AG04449 (cell line): ENCODE measurements at regions not wholly inside any gene's neighbourhood (a gene's known extent, or its start where the extent isn't known, plus 50 kb on each side); places are given as distances from the start of the nearest gene placed in this dataset.

Experiments used
- CTCF ChIA-PET: fragments of 350-600 bp; formaldehyde crosslinking; extraction: SDS; loops from one replicate; lab custom pipeline; 2021; ENCODE audit warnings: antibody characterized with exemption; lab: Yijun Ruan, JAX
- POLR2A ChIA-PET: fragments of 400-600, 350-600 bp; formaldehyde crosslinking; extraction: SDS; loops from one replicate; lab custom pipeline; 2020; ENCODE audit warnings: antibody characterized with exemption, inconsistent platforms; lab: Yijun Ruan, JAX
- DNase-seq: peaks from one replicate; pipeline ENCODE4 v3.0.0-alpha.2; 2010; ENCODE audit warnings: low read depth, low spot score
- H3K4me3 ChIP-seq: 2 replicates; pipeline ENCODE4 v1.5.1; 2011; ENCODE audit warnings: low read depth, mild to moderate bottlenecking, control low read depth, low read length
- TF ChIP-seq, protein P1 (sequence below): IDR thresholded peaks from one replicate; pipeline ENCODE4 v1.5.1; 2011; ENCODE audit warnings: mild to moderate bottlenecking, moderate library complexity, low read length, control low read depth, inconsistent platforms; ENCODE audit not compliant: insufficient read depth; ENCODE audit errors: missing control alignments

DNA sequence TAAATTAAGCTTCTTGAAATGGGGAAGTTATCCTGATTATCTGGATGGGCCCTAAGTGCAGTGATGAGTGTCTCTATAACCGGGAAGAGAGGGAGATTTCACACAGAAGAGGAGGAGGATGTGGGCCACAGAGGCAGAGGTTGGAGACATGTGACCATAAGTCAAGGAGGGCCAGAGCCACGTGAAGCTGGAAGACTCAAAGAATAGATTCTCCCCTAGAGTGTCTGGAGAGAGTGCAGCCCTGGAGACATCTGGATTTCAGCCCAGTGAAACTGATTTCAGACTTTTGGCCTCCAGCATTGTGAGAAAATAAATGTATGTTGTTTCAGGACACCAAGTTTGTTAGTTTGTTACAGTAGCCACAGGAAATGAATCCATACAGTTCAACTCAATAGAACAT is 442.9 kb downstream of the NTRK2 start:
- ChIA-PET CTCF (interaction anchor here (1.3 kb wide), 1 partner anchor 9 kb away, joined by 3 read pairs; no protein-coding TSS in a partner anchor), POLR2A (no interaction called here)
- TF ChIP-seq, protein P1, sequence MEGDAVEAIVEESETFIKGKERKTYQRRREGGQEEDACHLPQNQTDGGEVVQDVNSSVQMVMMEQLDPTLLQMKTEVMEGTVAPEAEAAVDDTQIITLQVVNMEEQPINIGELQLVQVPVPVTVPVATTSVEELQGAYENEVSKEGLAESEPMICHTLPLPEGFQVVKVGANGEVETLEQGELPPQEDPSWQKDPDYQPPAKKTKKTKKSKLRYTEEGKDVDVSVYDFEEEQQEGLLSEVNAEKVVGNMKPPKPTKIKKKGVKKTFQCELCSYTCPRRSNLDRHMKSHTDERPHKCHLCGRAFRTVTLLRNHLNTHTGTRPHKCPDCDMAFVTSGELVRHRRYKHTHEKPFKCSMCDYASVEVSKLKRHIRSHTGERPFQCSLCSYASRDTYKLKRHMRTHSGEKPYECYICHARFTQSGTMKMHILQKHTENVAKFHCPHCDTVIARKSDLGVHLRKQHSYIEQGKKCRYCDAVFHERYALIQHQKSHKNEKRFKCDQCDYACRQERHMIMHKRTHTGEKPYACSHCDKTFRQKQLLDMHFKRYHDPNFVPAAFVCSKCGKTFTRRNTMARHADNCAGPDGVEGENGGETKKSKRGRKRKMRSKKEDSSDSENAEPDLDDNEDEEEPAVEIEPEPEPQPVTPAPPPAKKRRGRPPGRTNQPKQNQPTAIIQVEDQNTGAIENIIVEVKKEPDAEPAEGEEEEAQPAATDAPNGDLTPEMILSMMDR = no peak
- DNase-seq = no peak
- H3K4me3 ChIP-seq = no peak overlapping the region

DNA sequence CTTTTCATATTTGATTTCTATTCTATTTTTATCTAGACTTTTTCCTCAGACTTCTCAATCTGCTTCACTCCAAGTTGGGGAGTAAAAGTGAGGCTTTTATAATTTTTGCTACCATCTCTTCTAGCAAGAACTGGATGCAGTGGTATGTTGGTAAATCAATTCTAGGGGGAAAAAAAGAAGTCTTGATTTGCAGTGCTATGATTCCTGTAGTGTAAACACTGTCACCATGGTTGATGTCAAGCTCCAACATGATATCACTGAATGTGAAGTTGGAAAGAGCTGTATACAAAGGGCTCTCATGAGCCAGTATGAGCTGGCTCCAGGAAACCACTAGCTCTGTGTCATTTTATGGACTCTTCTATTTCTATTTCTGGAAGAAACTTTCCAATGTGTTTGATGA is 439.2 kb downstream of the NTRK2 start:
- TF ChIP-seq, protein P1 = no peak

DNA sequence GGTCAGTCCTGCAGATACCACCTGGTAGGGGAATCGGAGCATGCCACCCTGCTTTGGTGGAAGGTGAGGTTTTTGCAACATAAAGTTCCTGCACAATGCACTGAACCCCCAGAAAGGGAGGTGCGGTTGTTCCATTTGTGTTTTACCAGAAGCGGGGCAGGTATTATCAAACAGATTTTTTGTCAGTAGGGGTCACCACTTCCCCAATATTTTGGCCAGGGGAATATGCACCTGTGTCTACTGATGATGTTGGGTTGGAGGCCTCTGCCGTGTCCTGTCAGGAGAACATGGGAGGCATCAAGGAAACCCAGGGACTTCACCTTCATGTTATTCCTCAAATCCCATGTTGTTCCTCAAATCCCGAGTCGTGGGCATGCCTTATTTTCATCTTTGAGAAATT is 438.7 kb downstream of the NTRK2 start:
- ChIA-PET CTCF (no interaction called here), POLR2A (no interaction called here)
- no peak overlapping the region for H3K4me3 ChIP-seq
- TF ChIP-seq, protein P1 = no peak
- no peak for DNase-seq

More for the DNA sequence above, 439.2 kb downstream of the NTRK2 start:
- DNase-seq = no peak
- ChIA-PET POLR2A (no interaction called here), CTCF (no interaction called here)
- no peak overlapping the region for H3K4me3 ChIP-seq

DNA sequence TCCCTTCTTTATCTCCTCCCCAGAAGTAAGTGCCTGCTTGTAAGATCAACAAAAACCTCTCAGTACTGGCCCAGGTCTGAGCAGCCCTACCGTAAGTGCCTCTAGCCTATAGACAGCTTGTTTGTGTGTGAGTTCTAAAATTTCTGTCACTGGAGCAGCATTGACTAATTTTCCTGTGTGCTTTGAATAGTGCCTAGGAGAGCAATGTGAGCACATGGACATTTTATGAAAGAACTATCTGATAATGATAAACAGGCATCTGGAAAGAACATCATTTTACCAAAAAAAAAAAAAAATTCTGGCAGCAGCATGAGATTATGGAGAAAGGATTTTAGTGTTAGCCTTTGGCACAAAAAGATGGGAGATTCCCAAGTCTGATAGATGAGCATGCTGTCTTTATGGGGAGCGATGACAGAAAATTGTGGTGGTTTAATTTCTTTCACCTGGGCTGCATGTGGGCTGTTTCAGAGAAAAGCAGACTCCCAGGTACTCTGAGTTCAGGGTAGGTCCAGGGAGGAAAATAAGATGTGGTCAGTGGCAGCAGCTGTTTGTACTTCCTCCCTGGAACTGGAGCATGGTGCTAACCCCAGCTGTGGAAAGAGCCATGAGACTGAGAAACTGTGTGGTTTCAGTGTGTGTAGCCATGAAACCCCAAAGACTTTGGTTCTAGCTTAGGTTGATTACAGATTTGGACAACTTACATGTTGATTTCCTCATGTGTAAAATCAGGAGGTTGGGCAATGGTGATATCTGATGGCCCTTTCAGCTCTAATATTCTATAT is 419.9 kb downstream of the NTRK2 start:
- DNase-seq = no peak
- POLR2A ChIA-PET = no interaction called here
- no peak overlapping the region for H3K4me3 ChIP-seq
- CTCF ChIA-PET = no interaction called here
- TF ChIP-seq, protein P1 = no peak

DNA sequence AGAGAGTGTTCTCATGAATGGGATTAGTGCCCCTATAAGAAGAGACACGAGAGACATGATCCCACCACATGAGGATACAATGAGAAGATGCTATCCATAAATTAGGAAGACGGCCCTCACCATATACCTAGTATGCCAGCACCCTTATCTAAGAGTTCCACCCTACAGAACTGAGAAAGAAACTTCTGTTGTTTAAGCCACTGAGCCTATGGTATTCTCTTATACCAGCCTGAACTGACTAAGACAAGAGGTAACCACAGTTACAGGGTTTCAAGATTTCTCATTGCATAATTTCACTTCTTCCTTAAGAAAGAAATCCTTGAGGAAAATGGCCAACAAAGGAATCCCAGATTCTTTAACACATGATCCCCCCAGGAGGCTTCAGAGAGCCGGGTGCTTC is 412.4 kb downstream of the NTRK2 start:
- POLR2A ChIA-PET = no interaction called here
- TF ChIP-seq, protein P1 = no peak
- no peak overlapping the region for H3K4me3 ChIP-seq
- CTCF ChIA-PET = no interaction called here
- DNase-seq = no peak

DNA sequence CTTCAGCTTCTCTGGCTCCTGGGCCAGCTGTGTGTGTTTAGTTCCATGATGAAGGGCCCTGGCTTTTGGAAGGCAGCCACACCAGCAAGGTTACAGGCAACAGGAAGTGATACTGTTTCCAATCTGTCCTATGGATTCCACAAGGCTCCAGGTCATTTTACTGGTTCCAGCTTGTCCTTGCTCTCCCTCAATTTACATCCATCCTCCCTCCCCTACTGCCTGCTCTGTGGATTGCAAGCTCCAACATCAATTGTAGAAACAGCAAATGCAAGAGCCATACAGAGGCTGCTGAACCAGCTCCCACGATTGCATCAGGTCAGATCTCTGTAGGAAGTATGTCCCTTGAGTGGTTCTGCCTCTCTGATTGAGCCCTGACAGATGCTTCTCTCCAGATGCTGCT is 409.8 kb downstream of the NTRK2 start:
- TF ChIP-seq, protein P1 = no peak
- POLR2A ChIA-PET = no interaction called here
- DNase-seq = no peak
- no peak overlapping the region for H3K4me3 ChIP-seq
- CTCF ChIA-PET = no interaction called here
